A673 (cell line): ENCODE measurements at regions not wholly inside any gene's neighbourhood (a gene's known extent, or its start where the extent isn't known, plus 50 kb on each side); places are given as distances from the start of the nearest gene placed in this dataset.

Experiments used
- EZH2 ChIP-seq: fragments of 200-600 bp; sonication (generic); IDR thresholded peaks from 2 replicates; pipeline ENCODE4 v1.6.1; 2017; ENCODE audit warnings: borderline replicate concordance, low read depth, mild to moderate bottlenecking, mixed read lengths, antibody characterized with exemption, low read length; ENCODE audit not compliant: poor library complexity, severe bottlenecking
- TF ChIP-seq, protein P1 (sequence below): fragments of 300-800, 200-600 bp; sonication (generic); conservative IDR thresholded peaks from 2 replicates; pipeline ENCODE4 v1.5.1; 2017; ENCODE audit warnings: low read depth, mild to moderate bottlenecking, antibody characterized with exemption, low read length, moderate library complexity, mixed read lengths

- TF ChIP-seq EZH2: no peak
- TF ChIP-seq, protein P1, sequence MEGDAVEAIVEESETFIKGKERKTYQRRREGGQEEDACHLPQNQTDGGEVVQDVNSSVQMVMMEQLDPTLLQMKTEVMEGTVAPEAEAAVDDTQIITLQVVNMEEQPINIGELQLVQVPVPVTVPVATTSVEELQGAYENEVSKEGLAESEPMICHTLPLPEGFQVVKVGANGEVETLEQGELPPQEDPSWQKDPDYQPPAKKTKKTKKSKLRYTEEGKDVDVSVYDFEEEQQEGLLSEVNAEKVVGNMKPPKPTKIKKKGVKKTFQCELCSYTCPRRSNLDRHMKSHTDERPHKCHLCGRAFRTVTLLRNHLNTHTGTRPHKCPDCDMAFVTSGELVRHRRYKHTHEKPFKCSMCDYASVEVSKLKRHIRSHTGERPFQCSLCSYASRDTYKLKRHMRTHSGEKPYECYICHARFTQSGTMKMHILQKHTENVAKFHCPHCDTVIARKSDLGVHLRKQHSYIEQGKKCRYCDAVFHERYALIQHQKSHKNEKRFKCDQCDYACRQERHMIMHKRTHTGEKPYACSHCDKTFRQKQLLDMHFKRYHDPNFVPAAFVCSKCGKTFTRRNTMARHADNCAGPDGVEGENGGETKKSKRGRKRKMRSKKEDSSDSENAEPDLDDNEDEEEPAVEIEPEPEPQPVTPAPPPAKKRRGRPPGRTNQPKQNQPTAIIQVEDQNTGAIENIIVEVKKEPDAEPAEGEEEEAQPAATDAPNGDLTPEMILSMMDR: no peak
These were observed 191.1 kb downstream of the SAMD5 start for GRCh38 chr6:147699637-147700036.
